HCT116 (cell line): ENCODE measurements at regions not wholly inside any gene's neighbourhood (a gene's known extent, or its start where the extent isn't known, plus 50 kb on each side); places are given as distances from the start of the nearest gene placed in this dataset.

Source experiments
- EGR1 ChIP-seq: IDR thresholded peaks from 2 replicates; pipeline ENCODE4 v1.6.1; 2012; ENCODE audit warnings: low read depth
- EZH2 ChIP-seq: fragments of 200-600 bp; sonication (generic); IDR thresholded peaks from 2 replicates; pipeline ENCODE4 v1.6.1; 2017; ENCODE audit warnings: antibody characterized with exemption, mixed run types
- FOSL1 ChIP-seq: IDR thresholded peaks from 2 replicates; pipeline ENCODE4 v1.6.1; 2012; ENCODE audit warnings: low read depth
- JUND ChIP-seq: IDR thresholded peaks from 2 replicates; pipeline ENCODE4 v1.6.1; 2012
- POLR2A ChIP-seq: IDR thresholded peaks from 2 replicates; pipeline ENCODE4 v1.7.0; 2011; ENCODE audit warnings: borderline replicate concordance; ENCODE audit not compliant: insufficient read depth, insufficient read length; ENCODE audit errors: extremely low read depth
- POLR2AphosphoS5 ChIP-seq: IDR thresholded peaks from 2 replicates; pipeline ENCODE4 v1.6.1; 2011; ENCODE audit warnings: mild to moderate bottlenecking, low read depth, low read length, moderate library complexity
- RAD21 ChIP-seq: IDR thresholded peaks from 2 replicates; pipeline ENCODE4 v1.6.1; 2012; ENCODE audit warnings: low read depth, mild to moderate bottlenecking
- ZFX ChIP-seq: fragments of 450-650 bp; IDR thresholded peaks from 2 replicates; pipeline ENCODE4 v1.6.1; 2017
- TF ChIP-seq, protein P1 (sequence below), 3 experiments: fragments of 200-600 bp in 1 of 3; sonication (generic) in 1 of 3; IDR thresholded peaks in 2 of 3; conservative IDR thresholded peaks in 1 of 3; 2 replicates each; pipeline ENCODE4 v1.5.1; 2012 to 2017; ENCODE audit warnings: low read depth in 2 of 3, low read length in 2 of 3, antibody characterized with exemption in 1 of 3, borderline replicate concordance in 1 of 3, control low read depth in 1 of 3, mild to moderate bottlenecking in 1 of 3, mixed read lengths in 1 of 3, mixed run types in 1 of 3, moderate library complexity in 1 of 3; ENCODE audit not compliant: insufficient read depth in 1 of 3
- TF ChIP-seq, protein P2 (sequence below): IDR thresholded peaks from 2 replicates; pipeline ENCODE4 v1.6.1; 2012
- TF ChIP-seq, protein P3 (sequence below): IDR thresholded peaks from 2 replicates; pipeline ENCODE4 v1.6.1; 2011; ENCODE audit warnings: mild to moderate bottlenecking, low read length, moderate library complexity; ENCODE audit not compliant: insufficient replicate concordance; ENCODE audit errors: extremely low read depth

DNA sequence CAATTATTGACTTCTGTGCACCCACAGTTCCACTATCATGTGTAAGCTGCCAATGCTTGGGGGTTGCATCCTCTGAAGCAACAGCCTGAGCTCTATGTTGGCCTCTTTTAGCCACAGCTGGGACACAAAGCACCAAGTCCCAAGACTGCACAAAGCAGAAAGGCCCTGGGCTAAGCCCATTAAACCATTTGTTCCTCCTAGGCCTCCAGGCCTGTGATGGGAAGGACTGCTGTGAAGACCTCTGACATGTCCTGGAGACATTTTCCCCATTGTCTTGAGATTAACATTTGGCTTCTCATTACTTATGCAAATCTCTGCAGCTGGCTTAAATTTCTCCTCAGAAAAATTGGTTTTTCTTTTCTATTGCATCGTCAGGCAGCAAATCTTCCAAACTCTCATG lies 123.7 kb upstream of the DEPDC1 start:
- TF ChIP-seq, protein P1, sequence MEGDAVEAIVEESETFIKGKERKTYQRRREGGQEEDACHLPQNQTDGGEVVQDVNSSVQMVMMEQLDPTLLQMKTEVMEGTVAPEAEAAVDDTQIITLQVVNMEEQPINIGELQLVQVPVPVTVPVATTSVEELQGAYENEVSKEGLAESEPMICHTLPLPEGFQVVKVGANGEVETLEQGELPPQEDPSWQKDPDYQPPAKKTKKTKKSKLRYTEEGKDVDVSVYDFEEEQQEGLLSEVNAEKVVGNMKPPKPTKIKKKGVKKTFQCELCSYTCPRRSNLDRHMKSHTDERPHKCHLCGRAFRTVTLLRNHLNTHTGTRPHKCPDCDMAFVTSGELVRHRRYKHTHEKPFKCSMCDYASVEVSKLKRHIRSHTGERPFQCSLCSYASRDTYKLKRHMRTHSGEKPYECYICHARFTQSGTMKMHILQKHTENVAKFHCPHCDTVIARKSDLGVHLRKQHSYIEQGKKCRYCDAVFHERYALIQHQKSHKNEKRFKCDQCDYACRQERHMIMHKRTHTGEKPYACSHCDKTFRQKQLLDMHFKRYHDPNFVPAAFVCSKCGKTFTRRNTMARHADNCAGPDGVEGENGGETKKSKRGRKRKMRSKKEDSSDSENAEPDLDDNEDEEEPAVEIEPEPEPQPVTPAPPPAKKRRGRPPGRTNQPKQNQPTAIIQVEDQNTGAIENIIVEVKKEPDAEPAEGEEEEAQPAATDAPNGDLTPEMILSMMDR (IDR thresholded peaks at IDR 0.05 in 2 of 3, conservative IDR thresholded peaks at IDR 0.05 in 1 of 3; ENCODE audit: borderline replicate concordance in 1 of 3, insufficient read depth in 1 of 3, low read depth in 2 of 3, low read length in 2 of 3), result no peak
- TF ChIP-seq JUND (no peak), EZH2 (no peak), POLR2AphosphoS5 (no peak), FOSL1 (no peak), POLR2A (no peak), RAD21 (no peak), EGR1 (no peak), ZFX (no peak)
- TF ChIP-seq, protein P2, sequence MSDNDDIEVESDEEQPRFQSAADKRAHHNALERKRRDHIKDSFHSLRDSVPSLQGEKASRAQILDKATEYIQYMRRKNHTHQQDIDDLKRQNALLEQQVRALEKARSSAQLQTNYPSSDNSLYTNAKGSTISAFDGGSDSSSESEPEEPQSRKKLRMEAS, result no peak
- TF ChIP-seq, protein P3, sequence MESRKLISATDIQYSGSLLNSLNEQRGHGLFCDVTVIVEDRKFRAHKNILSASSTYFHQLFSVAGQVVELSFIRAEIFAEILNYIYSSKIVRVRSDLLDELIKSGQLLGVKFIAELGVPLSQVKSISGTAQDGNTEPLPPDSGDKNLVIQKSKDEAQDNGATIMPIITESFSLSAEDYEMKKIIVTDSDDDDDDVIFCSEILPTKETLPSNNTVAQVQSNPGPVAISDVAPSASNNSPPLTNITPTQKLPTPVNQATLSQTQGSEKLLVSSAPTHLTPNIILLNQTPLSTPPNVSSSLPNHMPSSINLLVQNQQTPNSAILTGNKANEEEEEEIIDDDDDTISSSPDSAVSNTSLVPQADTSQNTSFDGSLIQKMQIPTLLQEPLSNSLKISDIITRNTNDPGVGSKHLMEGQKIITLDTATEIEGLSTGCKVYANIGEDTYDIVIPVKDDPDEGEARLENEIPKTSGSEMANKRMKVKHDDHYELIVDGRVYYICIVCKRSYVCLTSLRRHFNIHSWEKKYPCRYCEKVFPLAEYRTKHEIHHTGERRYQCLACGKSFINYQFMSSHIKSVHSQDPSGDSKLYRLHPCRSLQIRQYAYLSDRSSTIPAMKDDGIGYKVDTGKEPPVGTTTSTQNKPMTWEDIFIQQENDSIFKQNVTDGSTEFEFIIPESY, result no peak
